ENCODE measurements at regions not wholly inside any gene's neighbourhood (a gene's known extent, or its start where the extent isn't known, plus 50 kb on each side); places are given as distances from the start of the nearest gene placed in this dataset.

- no peak for TF ChIP-seq POLR2A (IDR thresholded peaks at IDR 0.05)
- TF ChIP-seq, protein P1, sequence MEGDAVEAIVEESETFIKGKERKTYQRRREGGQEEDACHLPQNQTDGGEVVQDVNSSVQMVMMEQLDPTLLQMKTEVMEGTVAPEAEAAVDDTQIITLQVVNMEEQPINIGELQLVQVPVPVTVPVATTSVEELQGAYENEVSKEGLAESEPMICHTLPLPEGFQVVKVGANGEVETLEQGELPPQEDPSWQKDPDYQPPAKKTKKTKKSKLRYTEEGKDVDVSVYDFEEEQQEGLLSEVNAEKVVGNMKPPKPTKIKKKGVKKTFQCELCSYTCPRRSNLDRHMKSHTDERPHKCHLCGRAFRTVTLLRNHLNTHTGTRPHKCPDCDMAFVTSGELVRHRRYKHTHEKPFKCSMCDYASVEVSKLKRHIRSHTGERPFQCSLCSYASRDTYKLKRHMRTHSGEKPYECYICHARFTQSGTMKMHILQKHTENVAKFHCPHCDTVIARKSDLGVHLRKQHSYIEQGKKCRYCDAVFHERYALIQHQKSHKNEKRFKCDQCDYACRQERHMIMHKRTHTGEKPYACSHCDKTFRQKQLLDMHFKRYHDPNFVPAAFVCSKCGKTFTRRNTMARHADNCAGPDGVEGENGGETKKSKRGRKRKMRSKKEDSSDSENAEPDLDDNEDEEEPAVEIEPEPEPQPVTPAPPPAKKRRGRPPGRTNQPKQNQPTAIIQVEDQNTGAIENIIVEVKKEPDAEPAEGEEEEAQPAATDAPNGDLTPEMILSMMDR (IDR thresholded peaks at IDR 0.05) = no peak
Observed at GRCh38 chr2:181367906-181368435, 89.2 kb upstream of the ITGA4 start.
